Fibroblast of pulmonary artery (primary cell): ENCODE measurements at regions not wholly inside any gene's neighbourhood (a gene's known extent, or its start where the extent isn't known, plus 50 kb on each side); places are given as distances from the start of the nearest gene placed in this dataset.

Experiments used
- DNase-seq: peaks from one replicate; pipeline ENCODE4 v3.0.0-alpha.2; 2010; ENCODE audit warnings: low read depth
- H3K4me3 ChIP-seq: replicated peaks from 2 replicates; pipeline ENCODE4 v1.5.1; 2011; ENCODE audit warnings: low read depth, mild to moderate bottlenecking, control low read depth, low read length, moderate library complexity
- CTCF ChIP-seq: IDR thresholded peaks from 2 replicates; pipeline ENCODE4 v1.5.1; 2011; ENCODE audit warnings: mild to moderate bottlenecking, control low read depth, low read length, inconsistent platforms; ENCODE audit errors: missing control alignments

GRCh38 chr6:102670735-102671134 lies 1277.2 kb downstream of the GRIK2 start:
- no peak overlapping the region for H3K4me3 ChIP-seq
- no peak for TF ChIP-seq CTCF

GRCh38 chr6:102662851-102663250 lies 1269.3 kb downstream of the GRIK2 start:
- TF ChIP-seq CTCF, result no peak
- H3K4me3 ChIP-seq, result no peak overlapping the region
- DNase-seq, result no peak

More at GRCh38 chr6:102670735-102671134, 1277.2 kb downstream of the GRIK2 start:
- DNase-seq, result no peak

GRCh38 chr6:102660303-102660702 lies 1266.8 kb downstream of the GRIK2 start:
- no peak for DNase-seq
- no peak for TF ChIP-seq CTCF
- no peak overlapping the region for H3K4me3 ChIP-seq

- no peak for TF ChIP-seq CTCF
- H3K4me3 ChIP-seq, result no peak overlapping the region
- no peak for DNase-seq
These were observed 1262.3 kb downstream of the GRIK2 start for GRCh38 chr6:102655823-102656222.

- no peak for TF ChIP-seq CTCF
- no peak for DNase-seq
These were observed 1247.9 kb downstream of the GRIK2 start for GRCh38 chr6:102641426-102641825.

GRCh38 chr6:102631921-102632320 lies 1238.4 kb downstream of the GRIK2 start:
- no peak for TF ChIP-seq CTCF
- H3K4me3 ChIP-seq, result no peak overlapping the region
- DNase-seq, result no peak

More at GRCh38 chr6:102641426-102641825, 1247.9 kb downstream of the GRIK2 start:
- no peak overlapping the region for H3K4me3 ChIP-seq

GRCh38 chr6:102623201-102623600 lies 1229.7 kb downstream of the GRIK2 start:
- TF ChIP-seq CTCF, result no peak
- no peak overlapping the region for H3K4me3 ChIP-seq
- no peak for DNase-seq
